GF-D8 (cell line): ENCODE measurements at regions not wholly inside any gene's neighbourhood (a gene's known extent, or its start where the extent isn't known, plus 50 kb on each side); places are given as distances from the start of the nearest gene placed in this dataset.
"Not testable (repeated sequence)": the region's sequence is repeated elsewhere in the genome, so short reads cannot be mapped to it uniquely, and the experiment has no call there.

Experiments
- DNase-seq: peaks from one replicate; lab custom pipeline; 2025; lab: John Stamatoyannopoulos, UW

GRCh38 chr18:1133541-1133940 is 228.9 kb downstream of the ADCYAP1 start:
- no peak for DNase-seq

GRCh38 chr18:1147730-1148129 is 243.1 kb downstream of the ADCYAP1 start:
- DNase-seq = no peak

- DNase-seq = no peak
Observed at GRCh38 chr18:1149709-1150108, 245.0 kb downstream of the ADCYAP1 start.

GRCh38 chr18:1150344-1150743 is 245.7 kb downstream of the ADCYAP1 start:
- DNase-seq = no peak

GRCh38 chr18:1152958-1153357 is 248.3 kb downstream of the ADCYAP1 start:
- not testable (repeated sequence) for DNase-seq

GRCh38 chr18:1173593-1173992 is 268.9 kb downstream of the ADCYAP1 start:
- no peak for DNase-seq

GRCh38 chr18:1177232-1177631 is 272.6 kb downstream of the ADCYAP1 start:
- DNase-seq = no peak

GRCh38 chr18:1191341-1191740 is 286.7 kb downstream of the ADCYAP1 start:
- DNase-seq = no peak

GRCh38 chr18:1213126-1213525 is 308.5 kb downstream of the ADCYAP1 start:
- no peak for DNase-seq

- no peak for DNase-seq
Observed at GRCh38 chr18:1222880-1223279, 318.2 kb downstream of the ADCYAP1 start.

GRCh38 chr18:1227025-1227424 is 322.4 kb downstream of the ADCYAP1 start:
- DNase-seq = no peak

GRCh38 chr18:1229634-1230033 is 325.0 kb downstream of the ADCYAP1 start:
- DNase-seq = no peak

- DNase-seq = no peak
Observed at GRCh38 chr18:1232867-1233266, 328.2 kb downstream of the ADCYAP1 start.

GRCh38 chr18:1240701-1241100 is 336.0 kb downstream of the ADCYAP1 start:
- no peak for DNase-seq

GRCh38 chr18:1244397-1245122 is 339.9 kb downstream of the ADCYAP1 start:
- DNase-seq = no peak

GRCh38 chr18:1246827-1247226 is 342.2 kb downstream of the ADCYAP1 start:
- DNase-seq = no peak

- DNase-seq = no peak
Observed at GRCh38 chr18:1252534-1252933, 347.9 kb downstream of the ADCYAP1 start.

GRCh38 chr18:1252936-1253335 is 348.3 kb downstream of the ADCYAP1 start:
- DNase-seq = no peak

GRCh38 chr18:1253827-1254226 is 349.2 kb downstream of the ADCYAP1 start:
- DNase-seq = no peak

- DNase-seq = no peak
Observed at GRCh38 chr18:1261054-1261453, 356.4 kb downstream of the ADCYAP1 start.

- no peak for DNase-seq
Observed at GRCh38 chr18:1267021-1267420, 362.4 kb downstream of the ADCYAP1 start.

- DNase-seq = no peak
Observed at GRCh38 chr18:1270081-1270480, 365.4 kb downstream of the ADCYAP1 start.

GRCh38 chr18:1273469-1273868 is 368.8 kb downstream of the ADCYAP1 start:
- DNase-seq = no peak

- no peak for DNase-seq
Observed at GRCh38 chr18:1292167-1292566, 387.5 kb downstream of the ADCYAP1 start.
